ENCODE measurements at regions not wholly inside any gene's neighbourhood (a gene's known extent, or its start where the extent isn't known, plus 50 kb on each side); places are given as distances from the start of the nearest gene placed in this dataset.

DNA sequence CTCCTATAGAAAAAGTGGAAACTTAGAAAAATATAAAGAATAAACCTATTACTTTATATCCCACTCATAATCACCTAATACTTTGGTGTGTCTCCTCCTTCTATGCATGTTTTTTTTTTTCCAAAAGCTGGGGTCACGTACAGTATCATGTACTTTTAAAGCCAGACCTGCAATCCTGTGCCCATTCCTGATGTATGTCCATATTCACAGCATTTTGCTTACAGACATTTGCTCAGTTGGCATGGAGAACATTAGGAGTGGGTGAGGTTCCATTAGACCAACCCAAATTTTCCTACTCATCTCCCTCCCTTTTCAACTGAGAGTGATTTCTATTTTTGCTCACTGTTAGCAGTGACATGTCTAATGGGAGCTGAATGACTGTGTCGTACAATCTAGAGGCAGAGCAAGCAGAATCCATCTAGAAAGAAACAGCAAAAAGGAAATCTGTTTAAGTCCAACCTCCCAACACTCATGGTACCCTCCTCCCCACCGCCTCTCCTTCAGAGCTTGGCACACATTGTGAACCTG is 195.6 kb upstream of the KLF3 start:
- TF ChIP-seq, protein P1, sequence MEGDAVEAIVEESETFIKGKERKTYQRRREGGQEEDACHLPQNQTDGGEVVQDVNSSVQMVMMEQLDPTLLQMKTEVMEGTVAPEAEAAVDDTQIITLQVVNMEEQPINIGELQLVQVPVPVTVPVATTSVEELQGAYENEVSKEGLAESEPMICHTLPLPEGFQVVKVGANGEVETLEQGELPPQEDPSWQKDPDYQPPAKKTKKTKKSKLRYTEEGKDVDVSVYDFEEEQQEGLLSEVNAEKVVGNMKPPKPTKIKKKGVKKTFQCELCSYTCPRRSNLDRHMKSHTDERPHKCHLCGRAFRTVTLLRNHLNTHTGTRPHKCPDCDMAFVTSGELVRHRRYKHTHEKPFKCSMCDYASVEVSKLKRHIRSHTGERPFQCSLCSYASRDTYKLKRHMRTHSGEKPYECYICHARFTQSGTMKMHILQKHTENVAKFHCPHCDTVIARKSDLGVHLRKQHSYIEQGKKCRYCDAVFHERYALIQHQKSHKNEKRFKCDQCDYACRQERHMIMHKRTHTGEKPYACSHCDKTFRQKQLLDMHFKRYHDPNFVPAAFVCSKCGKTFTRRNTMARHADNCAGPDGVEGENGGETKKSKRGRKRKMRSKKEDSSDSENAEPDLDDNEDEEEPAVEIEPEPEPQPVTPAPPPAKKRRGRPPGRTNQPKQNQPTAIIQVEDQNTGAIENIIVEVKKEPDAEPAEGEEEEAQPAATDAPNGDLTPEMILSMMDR (IDR thresholded peaks at IDR 0.05; ENCODE audit: insufficient read depth, low read length): no peak
- TF ChIP-seq GABPA (IDR thresholded peaks at IDR 0.05; ENCODE audit: low read depth) (no peak), SPI1 (IDR thresholded peaks at IDR 0.05; ENCODE audit: borderline replicate concordance, low read depth) (no peak)

Data from HL-60 (cell line).